ENCODE measurements at regions not wholly inside any gene's neighbourhood (a gene's known extent, or its start where the extent isn't known, plus 50 kb on each side); places are given as distances from the start of the nearest gene placed in this dataset.

- WGBS (ENCODE audit: insufficient coverage), result 97% methylated on average over 5 of the region's 6 CpGs
- H3K4me1 ChIP-seq (ENCODE audit: control insufficient read depth in 2 of 2, insufficient read depth in 2 of 2, low read length in 2 of 2), result no peaks in the 10 kb centered on the region
- H3K36me3 ChIP-seq (replicated peaks in 1 of 2; ENCODE audit: control extremely low read depth in 1 of 2, control insufficient read depth in 1 of 2, extremely low read depth in 1 of 2, insufficient read depth in 2 of 2, low read length in 1 of 2), result no peaks in the 10 kb centered on the region
- H3K9me3 ChIP-seq (ENCODE audit: control extremely low read depth in 1 of 3, control insufficient read depth in 2 of 3, insufficient read depth in 1 of 3, low read length in 2 of 3), result no peaks in the 10 kb centered on the region
- DNase-seq, result no peak
- ChIA-PET CTCF (no interaction called here), POLR2A (no interaction called here)
- Mint-ChIP-seq H3K27me3 (peaks cover 14% of the 10 kb centered on the region), H3K4me1 (no peaks in the 10 kb centered on the region), H3K9me3 (ENCODE audit: insufficient read depth) (no peaks in the 10 kb centered on the region), H3K27ac (no peak overlapping the region), H3K4me3 (no peak overlapping the region)
- no peak overlapping the region for H3K27ac ChIP-seq (ENCODE audit: low read length in 2 of 2)
- H3K9ac ChIP-seq (ENCODE audit: low read length), result no peak overlapping the region
- no peak for ATAC-seq (ENCODE audit: low read depth)
- no peak overlapping the region for H3K4me2 ChIP-seq (replicated peaks; ENCODE audit: low read depth, low read length, poor library complexity, severe bottlenecking)
- no peak overlapping the region for H2AFZ ChIP-seq (ENCODE audit: insufficient read depth, low read depth, low read length, poor library complexity, severe bottlenecking)
- H3K4me3 ChIP-seq (ENCODE audit: control extremely low read depth in 1 of 5, extremely low read depth in 1 of 5, insufficient read depth in 1 of 5, low read depth in 2 of 5, low read length in 4 of 5), result no peak overlapping the region
- intact Hi-C loops (cut with micrococcal nuclease), result no loop called here
- no peaks in the 10 kb centered on the region for H4K20me1 ChIP-seq (ENCODE audit: control insufficient read depth, insufficient read depth, low read length, poor library complexity, severe bottlenecking)
- peaks cover 0 to 7% (median 0%) of the 10 kb centered on the region in 4 experiments for H3K27me3 ChIP-seq (replicated peaks in 1 of 4; ENCODE audit: control extremely low read depth in 1 of 4, control insufficient read depth in 3 of 4, insufficient read depth in 4 of 4, low read length in 3 of 4)
- no peak for TF ChIP-seq EZH2 (IDR thresholded peaks at IDR 0.05; ENCODE audit: borderline replicate concordance, insufficient read depth, low read depth, low read length, poor library complexity, severe bottlenecking)
- no peak for TF ChIP-seq CTCF (IDR thresholded peaks at IDR 0.05)
- H3K79me2 ChIP-seq (ENCODE audit: control insufficient read depth, insufficient read depth, low read length), result no peaks in the 10 kb centered on the region
These were observed 260.7 kb upstream of the CSF3R start for GRCh38 chr1:36743286-36744005.

GRCh38 chr1:36741066-36741465 is 258.4 kb upstream of the CSF3R start:
- no peak overlapping the region for H3K4me2 ChIP-seq (replicated peaks; ENCODE audit: low read depth, low read length, poor library complexity, severe bottlenecking)
- H3K9me3 ChIP-seq (ENCODE audit: control extremely low read depth in 1 of 3, control insufficient read depth in 2 of 3, insufficient read depth in 1 of 3, low read length in 2 of 3), result no peaks in the 10 kb centered on the region
- no peak overlapping the region for H3K4me3 ChIP-seq (ENCODE audit: control extremely low read depth in 1 of 5, extremely low read depth in 1 of 5, insufficient read depth in 1 of 5, low read depth in 2 of 5, low read length in 4 of 5)
- H2AFZ ChIP-seq (ENCODE audit: insufficient read depth, low read depth, low read length, poor library complexity, severe bottlenecking), result no peak overlapping the region
- no CpG with 5 or more reads among the region's 1 CpG for WGBS (ENCODE audit: insufficient coverage)
- H3K9ac ChIP-seq (ENCODE audit: low read length), result no peak overlapping the region
- H3K27me3 ChIP-seq (replicated peaks in 1 of 4; ENCODE audit: control extremely low read depth in 1 of 4, control insufficient read depth in 3 of 4, insufficient read depth in 4 of 4, low read length in 3 of 4), result peaks cover 0 to 16% (median 0%) of the 10 kb centered on the region in 4 experiments
- ChIA-PET POLR2A (no interaction called here), CTCF (no interaction called here)
- no peaks in the 10 kb centered on the region for H3K9me3 Mint-ChIP-seq (ENCODE audit: insufficient read depth)
- no peaks in the 10 kb centered on the region for H3K4me1 Mint-ChIP-seq
- TF ChIP-seq EZH2 (IDR thresholded peaks at IDR 0.05; ENCODE audit: borderline replicate concordance, insufficient read depth, low read depth, low read length, poor library complexity, severe bottlenecking), result no peak
- no peak for TF ChIP-seq CTCF (IDR thresholded peaks at IDR 0.05)
- H3K27ac ChIP-seq (ENCODE audit: low read length in 2 of 2), result no peak overlapping the region
- H3K4me1 ChIP-seq (ENCODE audit: control insufficient read depth in 2 of 2, insufficient read depth in 2 of 2, low read length in 2 of 2), result no peaks in the 10 kb centered on the region
- ATAC-seq (ENCODE audit: low read depth), result no peak
- no peaks in the 10 kb centered on the region for H3K36me3 ChIP-seq (replicated peaks in 1 of 2; ENCODE audit: control extremely low read depth in 1 of 2, control insufficient read depth in 1 of 2, extremely low read depth in 1 of 2, insufficient read depth in 2 of 2, low read length in 1 of 2)
- H3K27ac Mint-ChIP-seq, result no peak overlapping the region
- H4K20me1 ChIP-seq (ENCODE audit: control insufficient read depth, insufficient read depth, low read length, poor library complexity, severe bottlenecking), result no peaks in the 10 kb centered on the region
- no peak for DNase-seq
- intact Hi-C loops (cut with micrococcal nuclease), result no loop called here
- H3K27me3 Mint-ChIP-seq, result peaks cover 32% of the 10 kb centered on the region
- no peak overlapping the region for H3K4me3 Mint-ChIP-seq
- no peaks in the 10 kb centered on the region for H3K79me2 ChIP-seq (ENCODE audit: control insufficient read depth, insufficient read depth, low read length)

Data from B cell (primary cell).